HG03135 (cell line): ENCODE measurements at regions not wholly inside any gene's neighbourhood (a gene's known extent, or its start where the extent isn't known, plus 50 kb on each side); places are given as distances from the start of the nearest gene placed in this dataset.

Source experiments
- ATAC-seq: cut with Tn5 transposase; IDR thresholded peaks from one replicate; pipeline ENCODE4 v1.9.1; 2021; ENCODE audit warnings: mild to moderate bottlenecking, moderate library complexity; ENCODE audit not compliant: unreplicated experiment

DNA sequence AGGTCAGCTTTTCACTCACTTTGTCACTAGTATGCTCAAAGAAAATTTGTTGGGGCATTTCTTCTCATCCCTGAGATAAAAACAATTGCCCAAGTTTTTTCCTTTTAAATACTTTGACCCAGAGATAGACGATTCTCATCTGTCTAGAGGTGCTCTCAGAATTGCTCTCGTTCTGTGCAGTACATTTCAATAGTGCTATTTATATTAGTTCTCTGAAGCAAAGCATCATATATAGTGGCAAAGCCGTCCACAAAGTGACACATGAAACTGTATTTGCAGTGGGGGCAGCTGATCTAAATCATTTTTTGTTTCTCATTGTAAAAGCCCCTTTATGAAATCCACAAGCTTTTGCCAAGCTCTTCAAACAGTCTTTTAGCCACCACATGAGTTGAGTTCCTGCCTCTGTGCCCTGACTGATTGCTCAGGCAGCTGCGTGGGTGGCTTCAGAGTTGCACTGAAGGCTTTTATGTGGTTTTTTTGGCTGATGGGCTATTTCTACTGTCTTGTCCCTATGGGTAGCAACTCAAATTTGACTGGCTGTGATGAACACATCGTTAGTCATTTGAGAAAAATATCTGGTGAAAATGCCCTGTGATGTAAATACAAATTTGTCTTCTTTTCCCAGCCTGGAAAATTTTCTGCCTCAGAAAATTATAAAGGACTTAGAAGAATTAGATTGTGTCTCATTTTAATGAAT, 119.1 kb upstream of the OTUD4 start:
- peak; percentile 92 for ATAC-seq

- ATAC-seq, result no peak
Observed at GRCh38 chr4:145298885-145299284, 118.5 kb upstream of the OTUD4 start.

GRCh38 chr4:145297556-145297955, 117.2 kb upstream of the OTUD4 start:
- ATAC-seq, result no peak

DNA sequence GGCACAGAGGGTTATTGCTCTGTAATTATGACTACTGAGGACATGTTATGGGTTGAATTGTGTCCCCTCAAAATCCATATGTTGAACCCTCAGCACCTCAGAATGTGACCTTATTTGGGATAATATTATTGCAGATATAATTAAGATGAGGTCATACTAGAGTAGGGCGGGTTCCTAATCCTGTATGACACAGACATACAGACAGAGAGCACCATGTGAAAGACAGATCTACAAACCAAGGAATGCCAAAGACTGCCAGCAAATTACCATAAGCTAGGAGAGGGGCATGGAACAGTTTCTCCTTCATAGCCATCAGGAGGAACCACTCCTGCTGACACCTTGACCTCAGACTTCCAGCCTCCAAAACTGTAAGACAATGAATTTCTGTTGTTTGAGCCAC, 115.2 kb upstream of the OTUD4 start:
- no peak for ATAC-seq

GRCh38 chr4:145295122-145295521, 114.7 kb upstream of the OTUD4 start:
- ATAC-seq, result no peak

DNA sequence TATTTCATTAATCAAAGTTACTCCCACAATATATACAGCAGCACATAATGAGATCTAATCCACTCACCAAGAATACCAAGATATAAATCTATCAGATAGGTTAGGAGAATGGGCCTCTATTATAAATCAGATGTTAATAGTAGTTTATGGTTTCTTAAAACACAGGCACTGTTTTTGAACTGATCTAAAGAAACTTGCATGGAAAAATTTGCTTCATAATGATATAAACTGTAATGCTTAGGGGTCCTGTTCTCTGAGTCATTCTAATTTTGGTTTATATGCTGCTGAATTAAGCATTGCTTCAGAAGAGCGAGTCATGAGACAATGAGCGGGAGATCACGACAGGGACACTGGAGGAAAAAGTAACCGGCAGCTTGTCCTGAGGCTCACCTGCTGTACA, 113.3 kb upstream of the OTUD4 start:
- no peak for ATAC-seq

- ATAC-seq, result no peak
Observed at GRCh38 chr4:145290955-145291354, 110.6 kb upstream of the OTUD4 start.

DNA sequence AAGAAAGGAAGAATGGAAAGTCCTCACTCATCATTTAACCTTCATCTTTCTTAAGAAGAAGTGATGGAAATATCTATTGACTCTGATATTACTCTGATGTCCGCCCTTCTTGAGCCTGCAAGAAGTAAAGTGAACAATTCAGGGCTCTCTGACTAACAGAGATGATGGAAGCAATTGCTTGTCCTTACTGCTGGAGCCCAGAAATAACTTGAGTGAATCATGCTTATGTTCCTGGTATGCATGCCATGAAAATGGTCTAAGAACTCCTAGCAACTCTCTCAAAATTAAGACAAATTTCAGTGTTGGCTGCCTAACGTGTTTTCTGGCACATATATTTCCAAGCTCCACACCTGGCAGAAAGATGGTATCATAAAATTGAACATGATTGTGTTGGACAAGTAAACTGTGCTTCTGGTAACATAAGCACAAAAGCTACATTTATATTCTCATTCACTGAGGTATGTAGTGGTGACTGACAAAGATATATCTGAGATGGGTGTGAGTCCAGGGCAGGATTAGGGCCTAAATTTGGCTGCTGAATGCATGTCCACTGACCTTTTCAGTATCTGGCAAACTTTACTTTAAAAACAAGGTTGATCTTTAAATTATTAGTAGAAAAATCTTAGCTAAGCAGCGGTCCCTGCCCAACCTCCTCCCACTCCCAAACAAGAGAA, 109.2 kb upstream of the OTUD4 start:
- no peak for ATAC-seq

GRCh38 chr4:145287351-145287750, 107.0 kb upstream of the OTUD4 start:
- ATAC-seq, result no peak

DNA sequence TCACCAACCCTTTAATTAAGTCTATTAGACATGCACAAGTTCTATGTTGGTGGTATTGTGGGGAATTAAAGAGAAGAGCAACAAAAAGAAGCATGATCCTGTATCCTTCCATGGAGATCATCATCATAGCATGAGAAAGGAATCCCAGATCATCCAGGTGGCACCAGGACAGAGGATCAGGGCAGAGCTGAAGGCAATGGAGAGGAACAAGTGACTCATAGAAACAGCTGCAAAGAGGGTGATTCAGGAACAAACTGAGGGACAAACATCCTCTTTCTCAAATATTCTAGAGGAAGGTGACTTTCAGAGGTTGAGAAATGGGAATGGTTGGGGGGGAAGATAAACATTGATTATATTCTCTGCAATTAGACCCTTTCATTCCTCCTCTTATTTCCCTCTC, 105.5 kb upstream of the OTUD4 start:
- ATAC-seq, result no peak

GRCh38 chr4:145283909-145284308, 103.5 kb upstream of the OTUD4 start:
- no peak for ATAC-seq

- no peak for ATAC-seq
Observed at GRCh38 chr4:145281951-145282350, 101.6 kb upstream of the OTUD4 start.

DNA sequence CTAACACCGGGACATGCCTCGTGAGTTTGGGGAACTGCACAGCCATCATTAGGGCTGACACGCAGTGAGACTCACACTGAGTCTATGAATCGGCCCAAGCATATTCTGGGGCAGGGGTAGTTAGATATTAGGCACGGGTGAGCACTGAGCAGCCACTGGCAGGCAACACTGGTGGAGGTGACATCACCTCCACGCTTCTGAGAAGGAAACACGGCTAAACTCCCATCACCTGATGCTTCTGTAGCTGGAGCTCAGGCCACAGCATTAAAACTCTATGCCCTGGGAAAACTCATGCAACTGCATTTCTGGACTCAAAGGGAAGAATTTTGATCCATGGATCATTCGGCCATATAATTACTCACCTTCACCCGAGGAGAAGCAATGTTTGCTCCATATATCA, 100.8 kb upstream of the OTUD4 start:
- no peak for ATAC-seq

- ATAC-seq, result no peak
Observed at GRCh38 chr4:145280541-145280940, 100.2 kb upstream of the OTUD4 start.

DNA sequence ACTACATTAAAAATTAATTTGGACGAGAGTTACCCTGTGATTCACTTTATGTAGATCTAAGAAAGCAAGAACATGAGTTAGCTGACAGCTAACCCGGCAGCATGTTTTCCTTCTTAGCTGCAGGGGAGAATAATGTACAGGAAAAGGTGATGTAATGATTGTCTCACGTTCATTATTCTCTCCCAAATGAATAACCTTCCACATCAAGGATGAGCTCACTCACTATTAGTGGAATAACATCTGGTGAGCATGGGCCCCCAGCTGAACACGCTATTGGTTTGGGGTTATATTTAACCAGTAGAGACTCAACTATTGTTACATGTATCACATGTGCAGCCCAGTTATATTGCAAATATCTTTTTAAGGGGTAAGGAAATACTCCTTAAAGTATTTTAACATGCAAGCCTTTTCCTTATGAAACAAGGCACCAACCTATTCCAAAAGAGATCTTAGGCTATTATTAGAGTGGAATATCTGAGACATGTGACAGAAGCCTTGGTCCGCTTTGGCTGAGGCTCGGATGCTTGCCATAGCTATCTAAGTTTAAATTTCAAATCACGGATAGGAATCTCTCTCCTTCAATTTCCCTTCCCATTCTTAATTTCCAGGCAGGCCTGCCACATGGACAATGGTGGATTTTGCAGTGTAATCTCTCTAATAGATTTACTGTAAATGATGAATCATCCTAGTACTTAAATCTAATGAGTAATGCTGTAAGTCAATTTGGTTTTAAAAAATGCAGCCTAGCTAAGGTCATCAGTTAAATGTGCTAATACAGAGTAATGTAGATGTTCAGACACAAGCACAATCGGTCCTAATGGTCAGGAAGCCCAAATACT, 99.0 kb upstream of the OTUD4 start:
- no peak for ATAC-seq

DNA sequence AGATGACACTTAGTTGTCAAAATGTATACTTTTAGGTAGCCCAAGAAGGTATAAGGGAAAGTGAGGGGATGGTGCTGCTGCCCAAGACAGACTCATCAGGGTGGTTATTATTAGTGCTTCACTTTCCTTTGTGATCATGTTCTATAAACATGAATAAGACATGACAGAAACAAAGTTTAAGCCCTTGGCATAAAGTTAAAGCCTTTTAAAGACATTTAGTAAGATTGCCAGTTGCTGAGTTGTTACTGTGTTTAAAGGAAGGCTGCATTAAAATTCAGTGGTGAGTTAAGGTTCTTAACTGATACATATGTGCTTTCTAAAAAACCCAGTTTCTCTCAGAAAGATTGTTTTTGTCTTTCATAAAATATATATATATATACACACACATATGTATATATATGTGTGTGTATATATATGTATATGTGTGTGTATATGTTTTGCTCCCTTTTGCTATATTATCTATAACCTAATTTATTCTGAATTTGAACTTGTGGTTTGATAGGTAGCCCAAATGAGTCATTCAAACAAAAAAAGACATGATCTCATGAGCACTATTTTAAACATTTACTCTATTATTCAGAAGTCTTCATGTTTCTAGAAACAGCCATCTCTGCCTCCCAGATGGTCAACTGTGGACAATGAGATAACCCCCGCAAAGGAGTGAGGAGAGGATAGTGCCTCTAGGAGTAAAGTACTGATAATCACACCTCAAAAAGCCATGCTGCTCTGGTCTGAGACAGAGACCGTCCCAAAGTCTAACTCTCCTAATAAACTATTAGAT, 98.1 kb upstream of the OTUD4 start:
- no peak for ATAC-seq

DNA sequence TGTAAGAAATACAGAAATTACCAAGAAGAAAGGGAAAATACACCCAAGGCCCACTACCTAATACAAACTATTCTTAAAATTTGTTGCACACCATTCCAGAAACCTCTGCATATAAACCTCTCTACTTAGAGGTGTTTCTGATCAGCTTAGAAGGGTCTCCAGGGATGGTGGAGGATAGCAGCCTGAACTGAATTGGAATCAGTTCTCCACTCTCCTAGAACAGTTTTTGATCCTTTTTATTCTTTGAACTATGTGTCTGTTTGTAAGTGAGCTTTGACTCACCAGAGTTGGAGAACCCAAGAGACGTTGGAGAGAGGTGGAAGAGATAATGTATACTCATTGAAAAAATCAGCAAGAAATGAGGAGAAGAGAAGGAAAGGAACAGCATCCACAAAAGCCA, 96.6 kb upstream of the OTUD4 start:
- ATAC-seq, result no peak

DNA sequence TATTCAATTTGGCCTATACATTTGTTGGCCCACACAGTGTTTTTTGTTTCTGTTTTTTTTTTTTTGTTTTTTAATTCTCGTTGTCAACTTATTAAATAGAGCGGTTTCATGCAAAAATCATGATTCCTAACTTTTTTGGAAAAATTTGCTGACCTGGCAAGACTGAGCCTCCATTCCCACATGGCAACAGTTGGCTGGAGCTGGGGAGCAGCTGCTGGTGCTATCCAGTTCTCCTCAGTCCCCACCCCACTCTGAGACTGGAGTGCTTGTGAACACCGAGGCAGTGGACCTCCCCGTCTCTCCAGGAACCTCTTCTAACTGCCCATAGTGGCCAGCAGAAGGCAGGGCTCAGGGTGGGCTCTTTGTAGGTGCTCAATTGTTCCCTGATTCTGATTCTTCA, 95.7 kb upstream of the OTUD4 start:
- ATAC-seq, result no peak

DNA sequence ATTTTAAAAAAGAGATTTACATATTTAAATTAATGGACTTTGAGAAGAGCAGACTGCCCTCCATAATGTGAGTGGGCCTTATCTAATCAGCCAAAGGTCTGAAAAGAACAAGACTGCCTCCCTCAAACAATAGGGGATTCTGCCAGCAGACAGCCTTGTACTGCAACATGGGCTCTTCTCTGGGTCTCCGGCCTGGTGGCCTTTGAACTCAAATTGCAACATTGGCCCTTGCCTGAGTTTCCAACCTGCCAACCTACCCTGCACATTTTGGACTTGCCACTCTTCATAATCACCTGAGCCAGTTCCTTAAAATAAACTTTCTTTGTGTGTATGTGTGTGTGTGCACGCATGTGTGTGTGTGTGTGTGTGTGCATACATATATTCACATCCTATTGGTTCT, 90.8 kb upstream of the OTUD4 start:
- ATAC-seq, result no peak

DNA sequence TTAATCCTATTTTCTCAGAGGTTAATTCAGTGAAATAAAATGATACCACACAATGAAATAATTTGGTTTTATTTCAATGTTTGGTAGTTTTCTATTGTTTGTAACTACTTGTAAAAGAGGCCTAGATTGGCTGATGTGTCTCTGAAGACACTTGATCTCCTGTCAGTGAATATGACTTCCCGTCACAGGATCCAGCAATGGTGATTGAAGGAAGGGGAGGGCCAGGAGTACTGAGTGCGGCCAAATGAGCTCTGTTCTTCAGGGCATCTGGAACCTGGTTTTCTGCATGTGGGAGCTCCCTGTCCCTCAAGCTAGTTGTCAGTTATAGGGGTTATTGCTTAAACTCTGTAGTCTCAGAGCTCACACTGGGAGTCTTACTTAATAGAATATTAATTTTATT, 86.5 kb upstream of the OTUD4 start:
- ATAC-seq, result no peak

GRCh38 chr4:145260091-145260490, 79.7 kb upstream of the OTUD4 start:
- no peak for ATAC-seq
